ENCODE measurements at regions not wholly inside any gene's neighbourhood (a gene's known extent, or its start where the extent isn't known, plus 50 kb on each side); places are given as distances from the start of the nearest gene placed in this dataset.

- peak; percentile 4 for DNase-seq
Measured at GRCh38 chr2:38202713-38203445, 126.9 kb upstream of the CYP1B1 start.

- no peak for DNase-seq
Measured at GRCh38 chr2:38201784-38202183, 125.8 kb upstream of the CYP1B1 start.

- DNase-seq = no peak
Measured at GRCh38 chr2:38200598-38200997, 124.6 kb upstream of the CYP1B1 start.

- no peak for DNase-seq
Measured at GRCh38 chr2:38199127-38199526, 123.2 kb upstream of the CYP1B1 start.

- no peak for DNase-seq
Measured at GRCh38 chr2:38194751-38195150, 118.8 kb upstream of the CYP1B1 start.

- peak; percentile 13 for DNase-seq
Measured at GRCh38 chr2:38192976-38193375, 117.0 kb upstream of the CYP1B1 start.

GRCh38 chr2:38192046-38192445 is 116.1 kb upstream of the CYP1B1 start:
- no peak for DNase-seq

GRCh38 chr2:38191516-38191915 is 115.6 kb upstream of the CYP1B1 start:
- no peak for DNase-seq

GRCh38 chr2:38190542-38191218 is 114.7 kb upstream of the CYP1B1 start:
- peak; percentile 68 for DNase-seq

GRCh38 chr2:38187541-38188011 is 111.6 kb upstream of the CYP1B1 start:
- no peak for DNase-seq

GRCh38 chr2:38185012-38185491 is 109.1 kb upstream of the CYP1B1 start:
- DNase-seq = no peak

GRCh38 chr2:38182492-38183003 is 106.6 kb upstream of the CYP1B1 start:
- no peak for DNase-seq

- DNase-seq = no peak
Measured at GRCh38 chr2:38181806-38182491, 106.0 kb upstream of the CYP1B1 start.

- DNase-seq = no peak
Measured at GRCh38 chr2:38180754-38181153, 104.8 kb upstream of the CYP1B1 start.

GRCh38 chr2:38178556-38179419 is 102.8 kb upstream of the CYP1B1 start:
- DNase-seq = peak; percentile 15

GRCh38 chr2:38178119-38178518 is 102.2 kb upstream of the CYP1B1 start:
- peak; percentile 70 for DNase-seq

- peak; percentile 17 for DNase-seq
Measured at GRCh38 chr2:38176619-38177021, 100.7 kb upstream of the CYP1B1 start.

- no peak for DNase-seq
Measured at GRCh38 chr2:38174646-38175423, 98.9 kb upstream of the CYP1B1 start.

- DNase-seq = no peak
Measured at GRCh38 chr2:38174131-38174530, 98.2 kb upstream of the CYP1B1 start.

GRCh38 chr2:38173683-38174082 is 97.7 kb upstream of the CYP1B1 start:
- DNase-seq = no peak

- no peak for DNase-seq
Measured at GRCh38 chr2:38171208-38171855, 95.4 kb upstream of the CYP1B1 start.
